ENCODE measurements at regions not wholly inside any gene's neighbourhood (a gene's known extent, or its start where the extent isn't known, plus 50 kb on each side); places are given as distances from the start of the nearest gene placed in this dataset.
A peak's percentile ranks its signal among the peaks of the same experiment; 100 is the strongest.

- peaks cover 1% of the 10 kb centered on the region for H3K36me3 Mint-ChIP-seq (ENCODE audit: low read depth)
- ChIA-PET POLR2A (no interaction called here), CTCF (no interaction called here)
- peak; percentile 18 for DNase-seq
- no peaks in the 10 kb centered on the region for H3K9me3 Mint-ChIP-seq
- H3K27ac Mint-ChIP-seq: peak overlapping the region; percentile 2
- peaks cover 66% of the 10 kb centered on the region for H3K27me3 Mint-ChIP-seq
- peaks cover 12% of the 10 kb centered on the region for H3K4me1 Mint-ChIP-seq
- H3K4me3 Mint-ChIP-seq: peak overlapping the region; percentile 14
Measured at GRCh38 chr1:38474738-38475623, 384.6 kb downstream of the RRAGC start.

- ChIA-PET POLR2A (no interaction called here), CTCF (no interaction called here)
- DNase-seq: no peak
- H3K4me3 Mint-ChIP-seq: no peak overlapping the region
- H3K27ac Mint-ChIP-seq: no peak overlapping the region
- peaks cover 24% of the 10 kb centered on the region for H3K27me3 Mint-ChIP-seq
- no peaks in the 10 kb centered on the region for H3K36me3 Mint-ChIP-seq (ENCODE audit: low read depth)
- no peaks in the 10 kb centered on the region for H3K9me3 Mint-ChIP-seq
- H3K4me1 Mint-ChIP-seq: no peaks in the 10 kb centered on the region
Measured at GRCh38 chr1:38466487-38466886, 393.1 kb downstream of the RRAGC start.

GRCh38 chr1:38465460-38465859 is 394.1 kb downstream of the RRAGC start:
- ChIA-PET CTCF (no interaction called here), POLR2A (no interaction called here)
- DNase-seq: no peak
- H3K9me3 Mint-ChIP-seq: no peaks in the 10 kb centered on the region
- no peaks in the 10 kb centered on the region for H3K4me1 Mint-ChIP-seq
- peaks cover 27% of the 10 kb centered on the region for H3K27me3 Mint-ChIP-seq
- no peak overlapping the region for H3K27ac Mint-ChIP-seq
- no peak overlapping the region for H3K4me3 Mint-ChIP-seq
- no peaks in the 10 kb centered on the region for H3K36me3 Mint-ChIP-seq (ENCODE audit: low read depth)

GRCh38 chr1:38464071-38464661 is 395.4 kb downstream of the RRAGC start:
- DNase-seq: no peak
- Mint-ChIP-seq H3K27ac (no peak overlapping the region), H3K4me3 (no peak overlapping the region), H3K27me3 (peaks cover 27% of the 10 kb centered on the region), H3K9me3 (no peaks in the 10 kb centered on the region), H3K36me3 (ENCODE audit: low read depth) (no peaks in the 10 kb centered on the region), H3K4me1 (no peaks in the 10 kb centered on the region)
- POLR2A ChIA-PET: no interaction called here
- CTCF ChIA-PET: no interaction called here

- Mint-ChIP-seq H3K27me3 (peaks cover 29% of the 10 kb centered on the region), H3K9me3 (no peaks in the 10 kb centered on the region), H3K27ac (no peak overlapping the region), H3K4me3 (no peak overlapping the region), H3K36me3 (ENCODE audit: low read depth) (no peaks in the 10 kb centered on the region), H3K4me1 (no peaks in the 10 kb centered on the region)
- DNase-seq: no peak
- CTCF ChIA-PET: no interaction called here
- POLR2A ChIA-PET: no interaction called here
Measured at GRCh38 chr1:38463074-38463473, 396.5 kb downstream of the RRAGC start.

- no peaks in the 10 kb centered on the region for H3K9me3 Mint-ChIP-seq
- POLR2A ChIA-PET: no interaction called here
- H3K27ac Mint-ChIP-seq: no peak overlapping the region
- H3K27me3 Mint-ChIP-seq: peaks cover 11% of the 10 kb centered on the region
- no peak overlapping the region for H3K4me3 Mint-ChIP-seq
- H3K36me3 Mint-ChIP-seq (ENCODE audit: low read depth): no peaks in the 10 kb centered on the region
- CTCF ChIA-PET: no interaction called here
- no peaks in the 10 kb centered on the region for H3K4me1 Mint-ChIP-seq
- DNase-seq: no peak
Measured at GRCh38 chr1:38456531-38456876, 403.1 kb downstream of the RRAGC start.

- H3K27me3 Mint-ChIP-seq: peaks cover 7% of the 10 kb centered on the region
- no peaks in the 10 kb centered on the region for H3K36me3 Mint-ChIP-seq (ENCODE audit: low read depth)
- no peak overlapping the region for H3K4me3 Mint-ChIP-seq
- ChIA-PET POLR2A (no interaction called here), CTCF (no interaction called here)
- no peaks in the 10 kb centered on the region for H3K4me1 Mint-ChIP-seq
- no peak for DNase-seq
- no peak overlapping the region for H3K27ac Mint-ChIP-seq
- no peaks in the 10 kb centered on the region for H3K9me3 Mint-ChIP-seq
Measured at GRCh38 chr1:38455829-38456530, 403.6 kb downstream of the RRAGC start.

- DNase-seq: no peak
- ChIA-PET CTCF (no interaction called here), POLR2A (no interaction called here)
- Mint-ChIP-seq H3K4me3 (no peak overlapping the region), H3K27me3 (peaks cover 6% of the 10 kb centered on the region), H3K4me1 (no peaks in the 10 kb centered on the region), H3K27ac (no peak overlapping the region), H3K36me3 (ENCODE audit: low read depth) (no peaks in the 10 kb centered on the region), H3K9me3 (no peaks in the 10 kb centered on the region)
Measured at GRCh38 chr1:38454749-38455441, 404.7 kb downstream of the RRAGC start.

- no peak overlapping the region for H3K27ac Mint-ChIP-seq
- DNase-seq: no peak
- ChIA-PET CTCF (no interaction called here), POLR2A (no interaction called here)
- no peaks in the 10 kb centered on the region for H3K4me1 Mint-ChIP-seq
- no peak overlapping the region for H3K4me3 Mint-ChIP-seq
- peaks cover 6% of the 10 kb centered on the region for H3K27me3 Mint-ChIP-seq
- no peaks in the 10 kb centered on the region for H3K36me3 Mint-ChIP-seq (ENCODE audit: low read depth)
- H3K9me3 Mint-ChIP-seq: no peaks in the 10 kb centered on the region
Measured at GRCh38 chr1:38454236-38454635, 405.3 kb downstream of the RRAGC start.

GRCh38 chr1:38452246-38452645 is 405.7 kb upstream of the POU3F1 start:
- Mint-ChIP-seq H3K4me3 (no peak overlapping the region), H3K9me3 (no peaks in the 10 kb centered on the region), H3K36me3 (ENCODE audit: low read depth) (no peaks in the 10 kb centered on the region), H3K27ac (no peak overlapping the region), H3K4me1 (no peaks in the 10 kb centered on the region), H3K27me3 (peaks cover 5% of the 10 kb centered on the region)
- ChIA-PET CTCF (no interaction called here), POLR2A (no interaction called here)
- no peak for DNase-seq

GRCh38 chr1:38451541-38451993 is 405.0 kb upstream of the POU3F1 start:
- Mint-ChIP-seq H3K27me3 (peaks cover 6% of the 10 kb centered on the region), H3K4me3 (no peak overlapping the region), H3K27ac (no peak overlapping the region), H3K36me3 (ENCODE audit: low read depth) (no peaks in the 10 kb centered on the region), H3K4me1 (no peaks in the 10 kb centered on the region), H3K9me3 (no peaks in the 10 kb centered on the region)
- ChIA-PET POLR2A (no interaction called here), CTCF (no interaction called here)
- no peak for DNase-seq

- no peak for DNase-seq
- Mint-ChIP-seq H3K9me3 (no peaks in the 10 kb centered on the region), H3K36me3 (ENCODE audit: low read depth) (no peaks in the 10 kb centered on the region), H3K27ac (no peak overlapping the region), H3K4me1 (no peaks in the 10 kb centered on the region), H3K27me3 (peaks cover 6% of the 10 kb centered on the region), H3K4me3 (no peak overlapping the region)
- CTCF ChIA-PET: interaction anchor here (0.6 kb wide), 1 partner anchor 133 kb away, joined by 3 read pairs; no protein-coding TSS in a partner anchor
- POLR2A ChIA-PET: no interaction called here
Measured at GRCh38 chr1:38448893-38449292, 402.3 kb upstream of the POU3F1 start.

GRCh38 chr1:38446936-38447335 is 400.3 kb upstream of the POU3F1 start:
- ChIA-PET POLR2A (no interaction called here), CTCF (no interaction called here)
- no peak overlapping the region for H3K27ac Mint-ChIP-seq
- peaks cover 11% of the 10 kb centered on the region for H3K27me3 Mint-ChIP-seq
- no peak for DNase-seq
- H3K9me3 Mint-ChIP-seq: no peaks in the 10 kb centered on the region
- no peaks in the 10 kb centered on the region for H3K4me1 Mint-ChIP-seq
- no peaks in the 10 kb centered on the region for H3K36me3 Mint-ChIP-seq (ENCODE audit: low read depth)
- H3K4me3 Mint-ChIP-seq: no peak overlapping the region

Data from activated CD4-positive, alpha-beta T cell treated with anti-CD3 and anti-CD28 coated beads, Interleukin-2, amount 10 ng/mL, durations not matched to agents 7 days and 5 days (primary cell).